HEK293 (cell line): ENCODE measurements at regions not wholly inside any gene's neighbourhood (a gene's known extent, or its start where the extent isn't known, plus 50 kb on each side); places are given as distances from the start of the nearest gene placed in this dataset.

ENCODE experiments used
- CTCF ChIA-PET: fragments of 350-600 bp; formaldehyde crosslinking; extraction: SDS; loops from one replicate; lab custom pipeline; 2021; ENCODE audit warnings: antibody characterized with exemption; lab: Yijun Ruan, JAX
- POLR2A ChIA-PET: fragments of 300-600 bp; formaldehyde crosslinking; extraction: SDS; loops from one replicate; lab custom pipeline; 2020; ENCODE audit warnings: antibody characterized with exemption, inconsistent platforms; lab: Yijun Ruan, JAX
- H3K27ac ChIP-seq: fragments of 200-500 bp; sonication (Bioruptor generic); 2 replicates; pipeline ENCODE4 v1.5.1; 2014; ENCODE audit warnings: low read depth, low read length, control low read depth, inconsistent platforms; ENCODE audit errors: extremely low read depth
- H3K36me3 ChIP-seq, 2 experiments: fragments of 200-500 bp in 1 of 2; sonication (Bioruptor generic) in 1 of 2; 1 replicate in 1 of 2; 2 replicates in 1 of 2; pipeline ENCODE4 v1.5.1; 2014 to 2017; ENCODE audit warnings: inconsistent platforms in 2 of 2, low read length in 2 of 2; ENCODE audit not compliant: control insufficient read depth in 2 of 2, insufficient read depth in 1 of 2
- H3K4me1 ChIP-seq: fragments of 200-500 bp; sonication (Bioruptor generic); 2 replicates; pipeline ENCODE4 v1.5.1; 2014; ENCODE audit warnings: mild to moderate bottlenecking, low read length, inconsistent platforms; ENCODE audit not compliant: control insufficient read depth, insufficient read depth
- H3K4me3 ChIP-seq: 2 replicates; pipeline ENCODE4 v1.5.1; 2011; ENCODE audit warnings: low read depth, mild to moderate bottlenecking, control low read depth, low read length, moderate library complexity
- H3K9me3 ChIP-seq: fragments of 200-500 bp; sonication (Bioruptor generic); 2 replicates; pipeline ENCODE4 v1.5.1; 2014; ENCODE audit warnings: low read depth, low read length, inconsistent platforms; ENCODE audit not compliant: control insufficient read depth, insufficient read depth
- BCL11B ChIP-seq: fragments of 450-650 bp; formaldehyde crosslinking; IDR thresholded peaks from 2 replicates; pipeline ENCODE4 v1.5.1; 2016; ENCODE audit warnings: low read depth, missing biosample characterization, missing genetic modification characterization
- BCL6B ChIP-seq: fragments of 450-650 bp; formaldehyde crosslinking; IDR thresholded peaks from 2 replicates; pipeline ENCODE4 v1.5.1; 2017; ENCODE audit warnings: missing biosample characterization, missing genetic modification characterization
- CTCF ChIP-seq: fragments of 450-650 bp; formaldehyde crosslinking; IDR thresholded peaks from 2 replicates; pipeline ENCODE4 v1.5.1; 2016; ENCODE audit warnings: missing biosample characterization, missing genetic modification characterization
- GLI2 ChIP-seq: fragments of 450-650 bp; formaldehyde crosslinking; IDR thresholded peaks from 2 replicates; pipeline ENCODE4; 2017; ENCODE audit warnings: missing biosample characterization, missing genetic modification characterization, low read depth, borderline replicate concordance
- KLF1 ChIP-seq: fragments of 450-650 bp; formaldehyde crosslinking; IDR thresholded peaks from 2 replicates; pipeline ENCODE4 v1.5.1; 2016; ENCODE audit warnings: missing biosample characterization, missing genetic modification characterization
- KLF16 ChIP-seq: fragments of 450-650 bp; formaldehyde crosslinking; IDR thresholded peaks from 2 replicates; pipeline ENCODE4 v1.5.1; 2017; ENCODE audit warnings: missing biosample characterization, missing genetic modification characterization
- KLF7 ChIP-seq: fragments of 450-650 bp; formaldehyde crosslinking; IDR thresholded peaks from 2 replicates; pipeline ENCODE4 v1.5.1; 2016; ENCODE audit warnings: missing biosample characterization, missing genetic modification characterization, borderline replicate concordance
- TRIM28 ChIP-seq: IDR thresholded peaks from 2 replicates; pipeline ENCODE4 v1.6.1; 2011; ENCODE audit warnings: low read length, control low read depth, borderline replicate concordance
- YY1 ChIP-seq: fragments of 450-650 bp; formaldehyde crosslinking; IDR thresholded peaks from 2 replicates; pipeline ENCODE4 v1.5.1; 2018; ENCODE audit warnings: missing biosample characterization, missing genetic modification characterization
- ZBTB10 ChIP-seq: fragments of 450-650 bp; formaldehyde crosslinking; IDR thresholded peaks from 2 replicates; pipeline ENCODE4 v1.5.1; 2016; ENCODE audit warnings: missing biosample characterization, missing genetic modification characterization
- ZBTB26 ChIP-seq: fragments of 450-650 bp; formaldehyde crosslinking; optimal IDR thresholded peaks from 2 replicates; pipeline ENCODE3; 2016; ENCODE audit warnings: missing biosample characterization, mild to moderate bottlenecking, missing genetic modification characterization
- ZNF10 ChIP-seq: fragments of 450-650 bp; formaldehyde crosslinking; IDR thresholded peaks from 2 replicates; pipeline ENCODE4 v1.5.1; 2017; ENCODE audit warnings: missing biosample characterization, missing genetic modification characterization
- ZNF175 ChIP-seq: fragments of 450-650 bp; formaldehyde crosslinking; IDR thresholded peaks from 2 replicates; pipeline ENCODE4 v1.5.1; 2016; ENCODE audit warnings: missing biosample characterization, missing genetic modification characterization
- ZNF350 ChIP-seq: fragments of 450-650 bp; formaldehyde crosslinking; IDR thresholded peaks from 2 replicates; pipeline ENCODE4 v1.5.0; 2017; ENCODE audit warnings: missing biosample characterization, mild to moderate bottlenecking, missing genetic modification characterization
- ZNF37A ChIP-seq: fragments of 450-650 bp; IDR thresholded peaks from 2 replicates; pipeline ENCODE4 v1.5.1; 2018; ENCODE audit warnings: missing biosample characterization, missing genetic modification characterization
- ZNF48 ChIP-seq: fragments of 450-650 bp; formaldehyde crosslinking; IDR thresholded peaks from 2 replicates; pipeline ENCODE4 v1.5.1; 2016; ENCODE audit warnings: missing biosample characterization, missing genetic modification characterization
- ZNF571 ChIP-seq: fragments of 450-650 bp; formaldehyde crosslinking; IDR thresholded peaks from 2 replicates; pipeline ENCODE4 v1.5.0; 2017; ENCODE audit warnings: missing biosample characterization, missing genetic modification characterization
- ZNF610 ChIP-seq: fragments of 450-650 bp; formaldehyde crosslinking; IDR thresholded peaks from 2 replicates; pipeline ENCODE4 v1.5.1; 2016; ENCODE audit warnings: missing biosample characterization, missing genetic modification characterization, borderline replicate concordance
- ZNF639 ChIP-seq: fragments of 450-650 bp; formaldehyde crosslinking; IDR thresholded peaks from 2 replicates; pipeline ENCODE4 v1.5.1; 2016; ENCODE audit warnings: missing biosample characterization, missing genetic modification characterization
- ZNF768 ChIP-seq: fragments of 450-650 bp; formaldehyde crosslinking; IDR thresholded peaks from 2 replicates; pipeline ENCODE4 v1.5.1; 2018; ENCODE audit warnings: missing biosample characterization, mild to moderate bottlenecking, missing genetic modification characterization
- ZSCAN5A ChIP-seq: fragments of 450-650 bp; formaldehyde crosslinking; IDR thresholded peaks from 2 replicates; pipeline ENCODE4 v1.5.1; 2016; ENCODE audit warnings: missing biosample characterization, missing genetic modification characterization

GRCh38 chr2:175463169-175463568 lies 281.7 kb upstream of the ATP5MC3 start:
- no peaks in the 10 kb centered on the region for H3K9me3 ChIP-seq
- POLR2A ChIA-PET: no interaction called here
- H3K4me3 ChIP-seq: no peak overlapping the region
- H3K27ac ChIP-seq: no peak overlapping the region
- TF ChIP-seq ZNF610 (tag by site-specific recombination): no peak
- TF ChIP-seq KLF16 (tag by site-specific recombination): no peak
- TF ChIP-seq ZNF37A (tag by site-specific recombination): no peak
- no peak for TF ChIP-seq ZBTB26 (tag by site-specific recombination)
- TF ChIP-seq ZNF639 (tag by site-specific recombination): no peak
- TF ChIP-seq ZNF768 (tag by site-specific recombination): no peak
- TF ChIP-seq YY1: no peak
- TF ChIP-seq KLF1 (tag by site-specific recombination): no peak
- TF ChIP-seq, all 188 proteins: peak for 0
- Histone ChIP-seq H3K4me1 (no peaks in the 10 kb centered on the region), H3K36me3 (no peaks in the 10 kb centered on the region)
- CTCF ChIA-PET: interaction anchor here (0.7 kb wide), 1 partner anchor 595 kb away, joined by 3 read pairs; no protein-coding TSS in a partner anchor

- Histone ChIP-seq H3K36me3 (no peaks in the 10 kb centered on the region), H3K4me3 (no peak overlapping the region), H3K4me1 (no peaks in the 10 kb centered on the region), H3K9me3 (no peaks in the 10 kb centered on the region)
- POLR2A ChIA-PET: no interaction called here
- TF ChIP-seq ZNF37A (tag by site-specific recombination): no peak
- TF ChIP-seq BCL11B (tag by site-specific recombination): no peak
- no peak for TF ChIP-seq CTCF
- TF ChIP-seq ZNF350 (tag by site-specific recombination): no peak
- TF ChIP-seq ZNF10 (tag by site-specific recombination): no peak
- TF ChIP-seq GLI2 (tag by site-specific recombination): no peak
- TF ChIP-seq BCL6B (tag by site-specific recombination): no peak
- TF ChIP-seq ZNF175 (tag by site-specific recombination): no peak
- TF ChIP-seq ZNF571 (tag by site-specific recombination): no peak
- TF ChIP-seq ZNF48 (tag by site-specific recombination): no peak
- TF ChIP-seq, all 188 proteins: peak for 0
- CTCF ChIA-PET: interaction anchor here (0.6 to 0.7 kb wide), 2 partner anchors 39 to 80 kb away, joined by 3 read pairs; no protein-coding TSS in a partner anchor
- H3K27ac ChIP-seq: no peak overlapping the region
Measured at GRCh38 chr2:175462246-175462645, 280.7 kb upstream of the ATP5MC3 start.

- ChIA-PET CTCF (no interaction called here), POLR2A (no interaction called here)
- no peak overlapping the region for H3K27ac ChIP-seq
- TF ChIP-seq ZBTB10 (tag by site-specific recombination) (no peak), ZSCAN5A (tag by site-specific recombination) (no peak), TRIM28 (peak; percentile 80), KLF7 (tag by site-specific recombination) (no peak)
- no peak overlapping the region for H3K4me3 ChIP-seq
- no peaks in the 10 kb centered on the region for H3K9me3 ChIP-seq
- H3K4me1 ChIP-seq: no peaks in the 10 kb centered on the region
- H3K36me3 ChIP-seq: no peaks in the 10 kb centered on the region
Measured at GRCh38 chr2:175461839-175462238, 280.3 kb upstream of the ATP5MC3 start.
